Right lobe of liver (tissue), 4 donors: ENCODE measurements at regions not wholly inside any gene's neighbourhood (a gene's known extent, or its start where the extent isn't known, plus 50 kb on each side); places are given as distances from the start of the nearest gene placed in this dataset.

Experiments
- CTCF ChIP-seq, 4 donors: fragments of 200-600 bp in 3 of 4; fragments of 450-650 bp in 1 of 4; IDR thresholded peaks; one replicate each; pipeline versions ENCODE4 v1.5.1 to v1.8.0; 2016 to 2022; ENCODE audit warnings: antibody characterized with exemption in 4 of 4, mild to moderate bottlenecking in 2 of 4
- POLR2A ChIP-seq: fragments of 450-650 bp; IDR thresholded peaks from one replicate; pipeline ENCODE4 v1.6.1; 2017; ENCODE audit warnings: antibody characterized with exemption, mild to moderate bottlenecking
- donor health status: DM: no; HTN: no; CAD: no.
- donor health status: DM: no; HTN: no; CAD: no.
- donor health status: DM: no; HTN: yes; CAD: no.

GRCh38 chr3:103380391-103380790 is 945.6 kb downstream of the ZPLD1 start:
- TF ChIP-seq CTCF (IDR thresholded peaks at IDR 0.05): no peak
- no peak for TF ChIP-seq POLR2A
